ENCODE measurements at regions not wholly inside any gene's neighbourhood (a gene's known extent, or its start where the extent isn't known, plus 50 kb on each side); places are given as distances from the start of the nearest gene placed in this dataset.
"Not testable (repeated sequence)": the region's sequence is repeated elsewhere in the genome, so short reads cannot be mapped to it uniquely, and the experiment has no call there.

DNA sequence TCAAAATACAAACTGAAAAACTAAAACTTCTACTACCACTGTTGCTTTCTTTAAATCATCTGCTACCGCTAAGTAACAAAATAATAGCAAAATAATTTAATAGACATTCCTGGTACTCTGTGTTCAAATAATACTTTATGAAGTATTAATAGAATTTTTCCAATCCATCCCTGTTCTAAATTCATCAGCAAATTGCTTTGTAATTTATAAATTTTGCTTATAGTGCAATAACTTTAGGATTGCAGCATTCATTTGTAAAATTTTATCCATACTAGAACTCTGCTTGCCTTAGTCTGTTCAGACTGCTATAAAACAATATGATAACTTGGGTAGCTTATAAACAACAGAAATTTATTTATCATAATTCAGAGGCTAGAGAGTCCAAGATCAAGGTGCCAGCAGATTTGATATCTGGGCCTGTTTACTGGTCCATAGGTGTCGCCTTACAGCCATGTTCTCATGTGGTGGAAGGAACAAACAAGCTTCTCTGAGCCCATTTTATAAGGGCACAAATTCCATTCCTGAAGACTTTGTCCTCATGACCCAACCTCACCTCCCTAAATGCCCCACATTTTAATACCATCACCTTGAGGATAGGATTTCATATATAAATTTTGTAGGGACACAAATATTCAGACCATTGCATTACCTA is 415.1 kb upstream of the MAP2 start:
- TF ChIP-seq, protein P1, sequence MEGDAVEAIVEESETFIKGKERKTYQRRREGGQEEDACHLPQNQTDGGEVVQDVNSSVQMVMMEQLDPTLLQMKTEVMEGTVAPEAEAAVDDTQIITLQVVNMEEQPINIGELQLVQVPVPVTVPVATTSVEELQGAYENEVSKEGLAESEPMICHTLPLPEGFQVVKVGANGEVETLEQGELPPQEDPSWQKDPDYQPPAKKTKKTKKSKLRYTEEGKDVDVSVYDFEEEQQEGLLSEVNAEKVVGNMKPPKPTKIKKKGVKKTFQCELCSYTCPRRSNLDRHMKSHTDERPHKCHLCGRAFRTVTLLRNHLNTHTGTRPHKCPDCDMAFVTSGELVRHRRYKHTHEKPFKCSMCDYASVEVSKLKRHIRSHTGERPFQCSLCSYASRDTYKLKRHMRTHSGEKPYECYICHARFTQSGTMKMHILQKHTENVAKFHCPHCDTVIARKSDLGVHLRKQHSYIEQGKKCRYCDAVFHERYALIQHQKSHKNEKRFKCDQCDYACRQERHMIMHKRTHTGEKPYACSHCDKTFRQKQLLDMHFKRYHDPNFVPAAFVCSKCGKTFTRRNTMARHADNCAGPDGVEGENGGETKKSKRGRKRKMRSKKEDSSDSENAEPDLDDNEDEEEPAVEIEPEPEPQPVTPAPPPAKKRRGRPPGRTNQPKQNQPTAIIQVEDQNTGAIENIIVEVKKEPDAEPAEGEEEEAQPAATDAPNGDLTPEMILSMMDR (IDR thresholded peaks at IDR 0.05): no peak
- Histone ChIP-seq H3K36me3 (no peaks in the 10 kb centered on the region), H3K27me3 (ENCODE audit: low read depth) (no peaks in the 10 kb centered on the region), H3K4me1 (no peaks in the 10 kb centered on the region), H3K4me3 (no peak overlapping the region), H3K9me3 (peaks cover 11% of the 10 kb centered on the region), H3K27ac (no peak overlapping the region)
- intact Hi-C loops (cut with DNase I): no loop called here
- ATAC-seq (no peak), DNase-seq (no peak)

DNA sequence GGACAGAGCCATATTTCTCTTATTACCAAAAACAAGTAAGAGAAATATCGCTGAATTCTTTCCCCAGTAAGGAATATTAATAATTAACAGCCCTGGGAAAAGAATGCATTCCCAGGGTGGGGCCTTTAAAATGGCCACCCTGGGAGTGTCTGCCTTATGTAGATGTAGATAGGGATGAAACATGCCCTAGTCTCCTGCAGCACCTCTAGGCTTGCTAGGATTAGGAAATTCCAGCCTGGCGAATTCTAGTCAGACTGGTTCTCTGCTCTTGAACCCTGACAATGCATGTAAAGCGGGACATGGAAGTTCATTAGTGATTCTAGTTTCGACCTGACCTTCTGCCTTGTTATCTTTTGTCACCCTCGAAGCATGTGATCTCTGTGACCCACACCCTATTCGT is 405.2 kb upstream of the MAP2 start:
- DNase-seq: not testable (repeated sequence)

DNA sequence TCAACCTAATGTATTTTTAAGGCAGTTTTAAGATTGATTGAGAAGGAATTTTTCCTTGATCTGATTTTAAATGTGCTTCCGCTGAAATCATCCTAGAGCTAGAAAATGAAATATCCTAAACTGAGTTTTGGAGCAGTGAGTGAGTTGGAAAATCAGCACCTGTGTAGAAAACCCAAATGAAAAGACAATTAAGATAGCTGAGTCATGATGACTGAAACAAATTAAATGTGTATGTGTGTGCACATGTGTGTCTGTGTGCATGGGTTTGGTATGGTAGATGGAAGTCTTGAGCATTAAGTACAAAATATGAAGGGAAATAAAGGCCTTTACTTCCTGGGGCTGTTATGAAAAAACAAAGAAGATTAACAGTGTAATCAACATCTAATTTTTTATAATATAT is 394.6 kb upstream of the MAP2 start:
- H3K27ac ChIP-seq: no peak overlapping the region
- no peaks in the 10 kb centered on the region for H3K9me3 ChIP-seq
- no peaks in the 10 kb centered on the region for H3K27me3 ChIP-seq (ENCODE audit: low read depth)
- ATAC-seq (no peak), DNase-seq (no peak)
- intact Hi-C loops (cut with DNase I): no loop called here
- H3K4me1 ChIP-seq: no peaks in the 10 kb centered on the region
- no peaks in the 10 kb centered on the region for H3K36me3 ChIP-seq
- no peak overlapping the region for H3K4me3 ChIP-seq
- TF ChIP-seq, protein P1 (IDR thresholded peaks at IDR 0.05): no peak

More for the DNA sequence above, 405.2 kb upstream of the MAP2 start:
- H3K4me1 ChIP-seq; H3K9me3 ChIP-seq; ATAC-seq; H3K27ac ChIP-seq; H3K36me3 ChIP-seq; H3K4me3 ChIP-seq; intact Hi-C loops (cut with DNase I); H3K27me3 ChIP-seq (ENCODE audit: low read depth): not testable (repeated sequence)

DNA sequence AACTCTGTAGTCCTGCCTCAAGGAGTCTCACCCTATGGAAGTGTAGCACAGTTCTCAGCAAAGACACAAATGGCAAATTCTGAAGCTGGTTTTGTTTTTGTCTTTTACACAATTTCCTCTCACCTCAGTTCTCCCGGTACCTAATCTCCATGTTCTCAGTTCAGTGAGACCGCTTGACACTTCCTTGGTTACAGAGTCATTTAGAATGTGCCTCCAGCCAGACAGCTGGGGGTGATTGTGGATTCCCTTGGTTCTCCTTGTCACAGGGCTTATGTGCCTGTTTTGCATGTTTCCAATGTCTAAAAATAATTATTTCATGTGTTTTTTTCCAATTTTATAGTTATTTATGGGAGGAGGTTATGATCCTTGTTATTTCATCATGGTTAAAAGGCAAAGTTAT is 379.5 kb upstream of the MAP2 start:
- Histone ChIP-seq H3K36me3 (no peaks in the 10 kb centered on the region), H3K27me3 (ENCODE audit: low read depth) (no peaks in the 10 kb centered on the region), H3K27ac (no peak overlapping the region), H3K9me3 (no peaks in the 10 kb centered on the region), H3K4me3 (no peak overlapping the region), H3K4me1 (no peaks in the 10 kb centered on the region)
- TF ChIP-seq, protein P1 (IDR thresholded peaks at IDR 0.05): no peak
- DNase-seq (no peak), ATAC-seq (no peak)
- intact Hi-C loops (cut with DNase I): no loop called here

DNA sequence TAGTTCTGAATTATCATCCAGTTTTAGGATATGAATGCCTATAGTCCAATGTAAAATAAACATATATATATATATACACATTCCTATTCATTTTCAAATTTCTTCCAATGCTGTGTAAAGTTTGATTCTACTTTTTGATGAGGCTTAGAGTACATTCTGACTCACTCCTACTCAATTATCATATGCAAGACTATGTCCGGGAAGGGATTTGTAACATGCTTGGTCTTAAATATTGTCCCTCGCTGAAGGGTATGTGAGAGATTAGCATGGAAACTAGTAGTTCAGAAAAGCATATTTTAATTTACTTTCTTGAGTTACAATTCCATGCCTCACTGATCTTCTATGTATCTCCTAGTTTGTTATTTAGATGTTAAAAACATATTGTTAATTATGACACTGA is 377.7 kb upstream of the MAP2 start:
- TF ChIP-seq, protein P1 (IDR thresholded peaks at IDR 0.05): no peak
- Histone ChIP-seq H3K27me3 (ENCODE audit: low read depth) (no peaks in the 10 kb centered on the region), H3K4me1 (no peaks in the 10 kb centered on the region), H3K9me3 (no peaks in the 10 kb centered on the region), H3K27ac (no peak overlapping the region), H3K4me3 (no peak overlapping the region), H3K36me3 (no peaks in the 10 kb centered on the region)
- intact Hi-C loops (cut with DNase I): no loop called here
- ATAC-seq (no peak), DNase-seq (no peak)

DNA sequence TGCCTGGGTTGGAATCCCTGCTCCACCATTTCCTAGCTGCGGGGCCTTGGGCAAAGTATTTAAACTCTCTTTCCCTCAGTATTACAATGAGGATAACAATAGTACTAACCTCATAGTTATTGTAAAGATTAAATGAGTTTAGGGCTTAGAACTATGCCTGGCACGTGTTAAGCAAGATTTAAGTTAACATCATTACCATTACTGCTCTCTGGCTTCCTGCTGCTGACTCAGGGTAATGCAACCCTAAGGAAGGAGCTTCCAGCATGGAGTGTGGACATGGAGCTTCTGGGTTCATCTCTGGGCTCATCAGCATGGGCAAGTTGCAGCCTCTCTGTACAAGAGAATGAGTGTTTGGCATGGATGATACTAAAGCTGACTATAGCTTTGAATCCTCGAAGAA is 374.2 kb upstream of the MAP2 start:
- Histone ChIP-seq H3K27me3 (ENCODE audit: low read depth) (no peaks in the 10 kb centered on the region), H3K9me3 (no peaks in the 10 kb centered on the region), H3K4me3 (no peak overlapping the region), H3K36me3 (no peaks in the 10 kb centered on the region), H3K4me1 (no peaks in the 10 kb centered on the region), H3K27ac (no peak overlapping the region)
- TF ChIP-seq, protein P1 (IDR thresholded peaks at IDR 0.05): no peak
- intact Hi-C loops (cut with DNase I): no loop called here
- ATAC-seq: no peak
- DNase-seq: no peak
